ENCODE measurements at regions not wholly inside any gene's neighbourhood (a gene's known extent, or its start where the extent isn't known, plus 50 kb on each side); places are given as distances from the start of the nearest gene placed in this dataset.

DNA sequence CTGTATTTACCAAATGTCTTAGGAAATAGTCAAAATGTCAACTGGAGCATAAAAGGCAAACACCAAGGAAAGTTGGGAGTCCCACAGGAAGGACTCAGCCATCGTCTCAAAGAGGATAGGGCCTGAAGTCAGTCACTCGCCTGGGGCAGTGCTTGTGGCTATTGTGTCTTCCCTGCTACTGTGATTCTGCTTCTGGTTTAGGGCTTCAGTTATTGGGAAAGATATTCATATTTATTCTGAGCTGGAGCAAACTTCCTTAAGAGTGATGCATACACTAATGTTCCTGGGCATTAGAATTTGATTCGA, 118.1 kb downstream of the EDEM1 start:
- no peak for DNase-seq

GRCh38 chr3:5309171-5309570, 121.7 kb downstream of the EDEM1 start:
- DNase-seq, result no peak

- no peak for DNase-seq
These were observed 122.1 kb downstream of the EDEM1 start for GRCh38 chr3:5309602-5310001.

GRCh38 chr3:5310509-5310908, 123.0 kb downstream of the EDEM1 start:
- no peak for DNase-seq

- DNase-seq, result no peak
These were observed 124.8 kb downstream of the EDEM1 start for GRCh38 chr3:5312290-5312689.

- DNase-seq, result no peak
These were observed 127.4 kb downstream of the EDEM1 start for GRCh38 chr3:5314897-5315296.

- DNase-seq, result no peak
These were observed 130.1 kb downstream of the EDEM1 start for GRCh38 chr3:5317557-5317956.

GRCh38 chr3:5319454-5319853, 131.9 kb downstream of the EDEM1 start:
- no peak for DNase-seq

- no peak for DNase-seq
These were observed 134.3 kb downstream of the EDEM1 start for GRCh38 chr3:5321666-5322340.

DNA sequence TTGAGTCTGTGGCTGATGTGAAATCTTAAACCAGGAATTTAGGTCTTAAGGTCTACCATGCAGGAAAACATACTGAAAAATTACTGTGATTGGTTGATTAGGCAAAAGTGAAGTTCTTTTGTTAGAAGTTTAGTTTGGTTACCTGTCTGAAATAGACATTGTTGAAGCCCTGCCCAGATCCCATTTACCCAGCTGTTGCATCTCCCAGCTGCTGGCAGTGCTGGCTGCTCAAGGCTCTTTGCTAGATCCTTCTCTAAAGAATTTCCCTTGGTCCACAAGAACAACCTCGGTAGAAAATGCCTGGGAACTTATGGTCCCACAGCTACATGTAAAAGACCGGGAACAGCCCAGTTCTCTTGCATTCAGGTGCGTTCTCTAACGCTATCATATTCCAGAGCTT, 137.3 kb downstream of the EDEM1 start:
- DNase-seq, result no peak

GRCh38 chr3:5330152-5330810, 142.8 kb downstream of the EDEM1 start:
- no peak for DNase-seq

GRCh38 chr3:5331567-5332269, 144.2 kb downstream of the EDEM1 start:
- DNase-seq, result no peak

- DNase-seq, result no peak
These were observed 144.9 kb downstream of the EDEM1 start for GRCh38 chr3:5332270-5332956.

DNA sequence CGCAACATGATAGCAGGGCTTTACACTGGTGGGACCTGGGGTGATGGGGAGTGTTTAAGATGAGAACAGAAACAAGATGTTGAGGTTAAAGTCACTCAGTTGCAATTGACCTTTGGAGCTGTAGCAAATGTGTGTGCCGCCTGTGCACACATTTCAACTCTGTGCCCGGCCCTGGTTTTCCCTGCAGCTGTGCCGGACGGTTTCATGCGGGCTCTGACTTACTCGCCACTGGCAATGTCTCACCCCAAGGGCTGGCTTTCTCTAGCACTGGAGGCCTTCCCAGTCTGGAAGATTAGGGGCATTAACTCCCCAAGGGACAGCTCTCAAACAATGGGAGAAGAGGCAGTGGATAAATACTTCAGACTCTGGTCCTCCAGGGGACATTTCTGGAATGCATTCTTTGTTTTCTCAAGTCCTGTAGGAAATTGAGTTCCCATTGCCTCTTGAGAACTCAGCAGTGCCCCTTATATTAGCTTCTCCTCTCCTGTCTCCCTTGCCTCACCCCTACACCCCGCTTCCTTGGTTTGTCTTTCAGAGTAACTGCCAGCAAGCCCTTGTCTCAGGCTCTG, 152.5 kb downstream of the EDEM1 start:
- DNase-seq, result no peak

GRCh38 chr3:5341610-5342009, 154.1 kb downstream of the EDEM1 start:
- DNase-seq, result no peak

DNA sequence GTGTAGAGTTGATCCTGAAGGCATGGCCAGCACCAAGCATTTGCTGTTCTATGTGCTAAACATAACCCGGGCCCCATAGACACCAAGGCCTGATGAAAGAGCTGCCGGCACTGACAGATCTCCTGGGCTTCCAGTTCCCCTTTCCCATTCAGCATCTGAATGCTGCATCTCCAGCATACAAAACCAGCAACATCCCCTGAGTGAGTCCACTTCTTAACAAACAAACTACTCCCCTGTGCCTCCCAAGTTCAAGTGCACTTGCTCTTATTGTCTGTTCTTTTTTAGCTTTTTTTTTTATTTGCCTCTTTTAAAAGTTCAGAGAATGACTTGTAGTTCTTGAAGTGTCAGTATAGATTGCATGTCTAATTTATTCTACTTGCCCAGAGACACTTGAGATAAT, 156.0 kb downstream of the EDEM1 start:
- no peak for DNase-seq

- no peak for DNase-seq
These were observed 157.2 kb downstream of the EDEM1 start for GRCh38 chr3:5344707-5345106.

DNA sequence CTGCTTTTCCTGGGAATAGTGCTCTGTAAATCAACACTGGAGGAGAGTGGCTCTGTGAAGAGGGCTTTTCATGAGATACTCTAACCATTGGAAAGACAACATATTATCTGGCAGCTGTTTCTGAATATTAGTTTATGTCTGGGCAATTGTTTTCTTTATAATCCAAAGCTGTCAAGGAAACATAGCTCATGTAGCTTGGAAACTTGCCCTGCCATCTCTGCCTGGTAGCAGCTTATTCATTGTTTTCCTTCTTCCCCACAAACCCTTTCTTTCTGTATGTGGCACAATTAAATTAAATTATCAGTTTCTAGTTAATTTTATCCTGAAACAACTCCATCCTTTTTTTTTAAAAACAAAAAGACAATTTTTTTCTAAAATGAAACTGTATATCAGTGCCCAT, 160.0 kb downstream of the EDEM1 start:
- DNase-seq, result no peak

GRCh38 chr3:5348229-5348902, 160.9 kb downstream of the EDEM1 start:
- DNase-seq, result no peak

DNA sequence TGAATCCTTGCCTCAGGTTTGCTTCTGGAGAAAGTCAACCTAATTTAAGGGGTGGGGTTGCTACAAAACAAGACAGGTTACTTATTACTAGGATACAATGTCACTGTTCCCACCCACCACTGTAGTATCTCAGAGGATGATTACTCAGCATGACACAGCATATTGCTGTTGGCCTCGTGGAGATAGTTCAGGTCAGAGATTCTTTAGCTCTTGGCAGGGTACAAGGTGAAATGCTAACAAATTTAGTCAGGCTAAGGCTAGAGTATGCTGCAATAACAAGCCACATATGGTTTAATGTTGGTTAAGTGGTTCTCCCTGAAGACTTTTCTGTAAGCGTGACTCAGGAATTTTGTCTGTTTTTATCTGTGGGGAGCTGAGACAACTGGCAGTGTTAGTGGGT, 161.8 kb downstream of the EDEM1 start:
- DNase-seq, result no peak

GRCh38 chr3:5357089-5357488, 169.6 kb downstream of the EDEM1 start:
- no peak for DNase-seq

GRCh38 chr3:5358911-5359310, 171.4 kb downstream of the EDEM1 start:
- no peak for DNase-seq

DNA sequence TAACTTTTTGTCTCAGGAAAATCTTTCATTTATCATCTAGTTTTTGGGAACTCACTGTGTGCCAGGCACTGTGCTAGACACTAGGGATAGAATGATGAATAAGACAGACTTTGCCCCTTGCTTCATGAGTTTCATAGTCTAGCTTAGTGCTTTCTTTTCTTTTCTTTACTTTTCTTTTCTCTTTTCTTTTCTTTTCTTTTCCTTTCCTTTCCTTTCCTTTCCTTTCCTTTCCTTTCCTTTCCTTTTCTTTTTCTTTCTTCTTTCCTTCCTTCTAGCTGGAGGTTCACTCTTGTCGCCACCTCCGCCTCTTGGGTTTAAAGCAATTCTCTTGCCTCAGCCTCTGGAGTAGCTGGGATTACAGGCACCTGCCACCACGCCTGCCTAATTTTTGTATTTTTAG, 172.9 kb downstream of the EDEM1 start:
- no peak for DNase-seq
